ENCODE measurements at regions not wholly inside any gene's neighbourhood (a gene's known extent, or its start where the extent isn't known, plus 50 kb on each side); places are given as distances from the start of the nearest gene placed in this dataset.
"Not testable (repeated sequence)": the region's sequence is repeated elsewhere in the genome, so short reads cannot be mapped to it uniquely, and the experiment has no call there.

GRCh38 chr19:34871911-34872310, 54.8 kb upstream of the ZNF30 start:
- DNase-seq; H3K9me3 Mint-ChIP-seq (ENCODE audit: insufficient read depth); CTCF ChIA-PET; H3K36me3 Mint-ChIP-seq (ENCODE audit: low read depth); H3K4me3 Mint-ChIP-seq; POLR2A ChIA-PET; H3K27ac Mint-ChIP-seq; H3K27me3 Mint-ChIP-seq (ENCODE audit: low read depth); ATAC-seq; H3K4me1 Mint-ChIP-seq (ENCODE audit: low read depth): not testable (repeated sequence)

GRCh38 chr19:34867631-34868030, 59.1 kb upstream of the ZNF30 start:
- no peak for ATAC-seq
- H3K4me1 Mint-ChIP-seq (ENCODE audit: low read depth) = no peaks in the 10 kb centered on the region
- H3K27ac Mint-ChIP-seq = no peak overlapping the region
- DNase-seq = no peak
- POLR2A ChIA-PET = no interaction called here
- H3K36me3 Mint-ChIP-seq (ENCODE audit: low read depth) = no peaks in the 10 kb centered on the region
- no peak overlapping the region for H3K4me3 Mint-ChIP-seq
- peaks cover 11% of the 10 kb centered on the region for H3K9me3 Mint-ChIP-seq (ENCODE audit: insufficient read depth)
- H3K27me3 Mint-ChIP-seq (ENCODE audit: low read depth) = no peaks in the 10 kb centered on the region
- CTCF ChIA-PET = no interaction called here

DNA sequence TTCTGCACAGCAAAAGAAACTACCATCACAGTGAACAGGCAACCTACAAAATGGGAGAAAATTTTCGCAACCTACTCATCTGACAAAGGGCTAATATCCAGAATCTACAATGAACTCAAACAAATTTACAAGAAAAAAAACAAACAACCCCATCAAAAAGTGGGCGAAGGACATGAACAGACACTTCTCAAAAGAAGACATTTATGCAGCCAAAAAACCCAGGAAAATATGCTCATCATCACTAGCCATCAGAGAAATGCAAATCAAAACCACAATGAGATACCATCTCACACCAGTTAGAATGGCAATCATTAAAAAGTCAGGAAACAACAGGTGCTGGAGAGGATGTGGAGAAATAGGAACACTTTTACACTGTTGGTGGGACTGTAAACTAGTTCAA, 61.5 kb upstream of the ZNF30 start:
- POLR2A ChIA-PET; H3K27me3 Mint-ChIP-seq (ENCODE audit: low read depth); H3K4me3 Mint-ChIP-seq; DNase-seq; H3K4me1 Mint-ChIP-seq (ENCODE audit: low read depth); H3K27ac Mint-ChIP-seq; H3K36me3 Mint-ChIP-seq (ENCODE audit: low read depth); CTCF ChIA-PET; ATAC-seq: not testable (repeated sequence)
- peaks cover 11% of the 10 kb centered on the region for H3K9me3 Mint-ChIP-seq (ENCODE audit: insufficient read depth)

DNA sequence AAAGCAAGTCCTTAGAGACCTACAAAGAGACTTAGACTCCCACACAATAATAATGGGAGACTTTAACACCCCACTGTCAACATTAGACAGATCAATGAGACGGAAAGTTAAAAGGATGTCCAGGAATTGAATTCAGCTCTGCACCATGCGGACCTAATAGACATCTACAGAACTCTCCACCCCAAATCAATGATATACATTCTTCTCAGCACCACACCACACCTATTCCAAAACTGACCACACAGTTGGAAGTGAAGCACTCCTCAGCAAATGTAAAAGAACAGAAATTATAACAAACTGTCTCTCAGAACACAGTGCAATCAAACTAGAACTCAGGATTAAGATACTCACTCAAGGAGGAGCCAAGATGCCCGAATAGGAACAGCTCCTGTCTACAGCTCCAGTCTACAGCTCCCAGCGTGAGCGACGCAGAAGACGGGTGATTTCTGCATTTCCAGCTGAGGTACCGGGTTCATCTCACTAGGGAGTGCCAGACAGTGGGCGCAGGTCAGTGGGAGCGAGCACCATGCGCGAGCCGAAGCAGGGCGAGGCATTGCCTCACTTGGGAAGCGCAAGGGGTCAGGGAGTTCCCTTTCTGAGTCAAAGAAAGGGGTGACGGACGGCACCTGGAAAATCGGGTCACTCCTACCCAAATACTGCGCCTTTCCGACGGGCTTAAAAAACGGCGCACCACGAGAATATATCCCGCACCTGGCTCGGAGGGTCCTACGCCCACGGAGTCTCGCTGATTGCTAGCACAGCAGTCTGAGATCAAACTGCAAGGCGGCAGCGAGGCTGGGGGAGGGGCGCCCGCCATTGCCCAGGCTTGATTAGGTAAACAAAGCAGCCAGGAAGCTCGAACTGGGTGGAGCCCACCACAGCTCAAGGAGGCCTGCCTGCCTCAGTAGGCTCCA, 66.6 kb upstream of the ZNF30 start:
- DNase-seq; H3K9me3 Mint-ChIP-seq (ENCODE audit: insufficient read depth); CTCF ChIA-PET; H3K27me3 Mint-ChIP-seq (ENCODE audit: low read depth); POLR2A ChIA-PET: not testable (repeated sequence)
- H3K4me1 Mint-ChIP-seq (ENCODE audit: low read depth) = peaks cover 19% of the 10 kb centered on the region
- H3K27ac Mint-ChIP-seq = peak overlapping the region; percentile 76
- peak overlapping the region; percentile 83 for H3K4me3 Mint-ChIP-seq
- peak; percentile 49 for ATAC-seq
- peaks cover 22% of the 10 kb centered on the region for H3K36me3 Mint-ChIP-seq (ENCODE audit: low read depth)

DNA sequence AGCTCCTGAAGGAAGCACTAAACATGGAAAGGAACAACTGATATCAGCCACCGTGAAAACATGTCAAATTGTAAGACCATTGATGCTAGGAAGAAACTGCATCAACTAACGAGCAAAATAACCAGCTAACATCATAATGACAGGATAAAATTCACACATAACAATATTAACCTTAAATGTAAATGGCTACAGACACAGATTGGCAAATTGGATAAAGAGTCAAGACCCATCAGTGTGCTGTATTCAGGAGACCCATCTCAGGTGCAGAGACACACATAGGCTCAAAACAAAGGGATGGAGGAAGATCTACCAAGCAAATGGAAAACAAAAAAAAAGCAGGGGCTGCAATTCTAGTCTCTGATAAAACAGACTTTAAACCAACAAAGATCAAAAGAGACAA, 67.4 kb upstream of the ZNF30 start:
- DNase-seq; ATAC-seq; H3K9me3 Mint-ChIP-seq (ENCODE audit: insufficient read depth); CTCF ChIA-PET; H3K27me3 Mint-ChIP-seq (ENCODE audit: low read depth); POLR2A ChIA-PET: not testable (repeated sequence)
- H3K27ac Mint-ChIP-seq = peak overlapping the region; percentile 33
- peaks cover 19% of the 10 kb centered on the region for H3K4me1 Mint-ChIP-seq (ENCODE audit: low read depth)
- H3K36me3 Mint-ChIP-seq (ENCODE audit: low read depth) = peaks cover 22% of the 10 kb centered on the region
- H3K4me3 Mint-ChIP-seq = peak overlapping the region; percentile 83

DNA sequence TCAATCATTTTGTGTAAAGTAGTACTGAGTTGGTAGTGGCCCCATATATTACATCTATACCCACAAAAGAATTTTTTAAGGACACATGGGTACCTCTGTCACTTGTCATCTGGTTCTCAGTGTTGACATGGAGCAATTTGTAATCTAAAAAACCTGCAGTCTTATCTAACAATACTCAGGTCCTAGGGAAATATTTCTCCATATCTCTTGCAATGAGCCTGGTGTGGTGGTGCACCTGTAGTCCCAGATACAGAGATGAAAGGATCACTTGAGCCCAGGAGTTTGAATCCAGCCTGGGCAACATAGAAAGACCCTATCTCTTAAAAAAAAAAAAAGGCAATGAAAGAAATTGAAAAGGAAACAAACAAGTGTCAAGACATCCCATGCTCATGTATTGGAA, 70.7 kb upstream of the ZNF30 start:
- Mint-ChIP-seq H3K27ac (no peak overlapping the region), H3K4me3 (no peak overlapping the region), H3K4me1 (ENCODE audit: low read depth) (peaks cover 19% of the 10 kb centered on the region), H3K27me3 (ENCODE audit: low read depth) (no peaks in the 10 kb centered on the region), H3K9me3 (ENCODE audit: insufficient read depth) (peaks cover 7% of the 10 kb centered on the region), H3K36me3 (ENCODE audit: low read depth) (peaks cover 22% of the 10 kb centered on the region)
- POLR2A ChIA-PET = no interaction called here
- DNase-seq (no peak), ATAC-seq (no peak)
- CTCF ChIA-PET = no interaction called here

GRCh38 chr19:34853369-34853768, 73.3 kb upstream of the ZNF30 start:
- H3K9me3 Mint-ChIP-seq (ENCODE audit: insufficient read depth) = peaks cover 4% of the 10 kb centered on the region
- ATAC-seq (no peak), DNase-seq (no peak)
- peaks cover 4% of the 10 kb centered on the region for H3K4me1 Mint-ChIP-seq (ENCODE audit: low read depth)
- peaks cover 15% of the 10 kb centered on the region for H3K36me3 Mint-ChIP-seq (ENCODE audit: low read depth)
- H3K27me3 Mint-ChIP-seq (ENCODE audit: low read depth) = no peaks in the 10 kb centered on the region
- H3K4me3 Mint-ChIP-seq = no peak overlapping the region
- ChIA-PET POLR2A (no interaction called here), CTCF (no interaction called here)
- H3K27ac Mint-ChIP-seq = no peak overlapping the region

- Mint-ChIP-seq H3K4me3 (no peak overlapping the region), H3K4me1 (ENCODE audit: low read depth) (no peaks in the 10 kb centered on the region), H3K36me3 (ENCODE audit: low read depth) (peaks cover 11% of the 10 kb centered on the region), H3K9me3 (ENCODE audit: insufficient read depth) (peaks cover 4% of the 10 kb centered on the region), H3K27me3 (ENCODE audit: low read depth) (no peaks in the 10 kb centered on the region), H3K27ac (no peak overlapping the region)
- ATAC-seq (no peak), DNase-seq (no peak)
- CTCF ChIA-PET = no interaction called here
- POLR2A ChIA-PET = no interaction called here
Observed at GRCh38 chr19:34852669-34853068, 74.0 kb upstream of the ZNF30 start.

DNA sequence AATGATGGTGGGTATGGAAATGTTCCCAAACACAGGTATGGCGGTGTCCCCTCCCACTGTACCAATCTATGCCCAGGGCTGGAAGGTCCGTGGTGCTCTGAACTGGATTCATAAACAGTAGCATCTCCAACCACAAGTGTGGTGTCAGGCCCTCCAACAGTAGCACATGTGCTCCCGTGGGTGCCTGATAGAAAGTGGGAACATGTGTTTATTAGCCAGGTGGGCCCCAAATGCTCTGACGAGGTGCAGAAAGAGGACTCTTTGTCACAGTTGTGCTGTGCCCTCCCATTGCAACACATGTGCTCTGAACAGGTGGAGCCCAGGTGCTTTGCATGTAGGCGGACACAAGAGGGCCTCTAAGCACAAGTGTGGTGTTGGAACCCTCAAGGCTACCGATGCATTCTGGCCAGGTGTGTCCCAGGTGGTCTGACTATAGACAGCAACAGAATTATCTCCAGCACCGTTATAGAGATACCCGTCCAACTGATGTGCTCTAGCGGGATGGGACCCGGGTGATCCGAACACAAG, 75.4 kb upstream of the ZNF30 start:
- Mint-ChIP-seq H3K36me3 (ENCODE audit: low read depth) (peaks cover 2% of the 10 kb centered on the region), H3K27ac (no peak overlapping the region), H3K4me3 (no peak overlapping the region), H3K9me3 (ENCODE audit: insufficient read depth) (no peaks in the 10 kb centered on the region), H3K4me1 (ENCODE audit: low read depth) (no peaks in the 10 kb centered on the region), H3K27me3 (ENCODE audit: low read depth) (no peaks in the 10 kb centered on the region)
- ChIA-PET POLR2A (no interaction called here), CTCF (no interaction called here)
- DNase-seq = no peak
- ATAC-seq = no peak

DNA sequence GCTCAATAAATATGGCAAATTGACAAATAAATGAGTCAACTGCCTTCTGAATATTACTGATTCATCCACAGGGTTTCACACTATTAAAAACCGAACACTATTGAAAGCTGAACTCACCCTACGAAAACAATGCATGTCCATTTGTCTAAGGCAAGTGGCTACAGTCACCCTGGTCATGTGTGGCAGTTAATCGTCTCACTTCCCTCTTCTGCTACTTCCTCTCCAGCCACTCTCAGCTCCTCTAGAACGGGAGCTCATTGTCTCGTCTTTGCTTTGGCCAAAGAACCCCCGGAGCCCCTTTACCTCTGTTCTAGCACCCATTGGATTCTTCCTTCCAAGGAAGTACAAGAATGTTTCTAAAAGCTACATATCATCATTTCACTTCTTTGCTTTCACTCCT, 74.4 kb upstream of the ZNF599 start:
- Mint-ChIP-seq H3K27ac (no peak overlapping the region), H3K9me3 (ENCODE audit: insufficient read depth) (no peaks in the 10 kb centered on the region), H3K36me3 (ENCODE audit: low read depth) (peaks cover 2% of the 10 kb centered on the region), H3K4me1 (ENCODE audit: low read depth) (no peaks in the 10 kb centered on the region), H3K4me3 (no peak overlapping the region), H3K27me3 (ENCODE audit: low read depth) (no peaks in the 10 kb centered on the region)
- ChIA-PET POLR2A (no interaction called here), CTCF (no interaction called here)
- no peak for ATAC-seq
- no peak for DNase-seq

DNA sequence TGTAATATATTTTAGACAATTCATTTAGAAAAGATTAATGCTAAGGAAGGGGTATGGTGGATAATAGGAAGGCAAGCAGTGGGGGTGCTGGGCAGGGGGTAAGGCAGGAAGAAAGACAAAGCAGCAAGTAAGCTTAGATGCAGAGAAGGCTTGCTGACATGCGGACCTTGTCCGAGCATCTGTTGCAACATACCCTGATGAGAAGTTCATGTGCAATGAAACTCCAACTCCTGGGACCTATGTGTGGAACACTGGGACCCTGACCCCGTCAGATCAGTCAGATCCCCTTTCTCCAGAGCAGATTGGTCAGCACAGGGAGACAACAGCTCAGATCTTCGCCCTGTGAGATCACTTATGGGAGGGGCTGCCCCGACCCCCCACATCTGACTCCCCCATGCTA, 71.3 kb upstream of the ZNF599 start:
- Mint-ChIP-seq H3K27me3 (ENCODE audit: low read depth) (no peaks in the 10 kb centered on the region), H3K36me3 (ENCODE audit: low read depth) (peaks cover 2% of the 10 kb centered on the region), H3K4me1 (ENCODE audit: low read depth) (no peaks in the 10 kb centered on the region), H3K27ac (no peak overlapping the region), H3K9me3 (ENCODE audit: insufficient read depth) (no peaks in the 10 kb centered on the region), H3K4me3 (no peak overlapping the region)
- ChIA-PET CTCF (interaction anchor here (1.3 kb wide), 1 partner anchor 200 kb away, joined by 3 read pairs; no protein-coding TSS in a partner anchor), POLR2A (no interaction called here)
- DNase-seq (no peak), ATAC-seq (no peak)

GRCh38 chr19:34841780-34842179, 68.8 kb upstream of the ZNF599 start:
- Mint-ChIP-seq H3K27me3 (ENCODE audit: low read depth) (peaks cover 6% of the 10 kb centered on the region), H3K36me3 (ENCODE audit: low read depth) (no peaks in the 10 kb centered on the region), H3K27ac (no peak overlapping the region), H3K9me3 (ENCODE audit: insufficient read depth) (no peaks in the 10 kb centered on the region), H3K4me3 (no peak overlapping the region), H3K4me1 (ENCODE audit: low read depth) (no peaks in the 10 kb centered on the region)
- DNase-seq (no peak), ATAC-seq (no peak)
- POLR2A ChIA-PET = no interaction called here
- CTCF ChIA-PET = no interaction called here

Data from activated CD8-positive, alpha-beta T cell treated with anti-CD3 and anti-CD28 coated beads, Interleukin-2, amount 10 ng/mL, durations not matched to agents 7 days and 5 days (primary cell).